ENCODE measurements at regions not wholly inside any gene's neighbourhood (a gene's known extent, or its start where the extent isn't known, plus 50 kb on each side); places are given as distances from the start of the nearest gene placed in this dataset.

GRCh38 chr1:212221801-212222200 lies 63.4 kb upstream of the PPP2R5A start:
- DNase-seq (ENCODE audit: low spot score), result no peak
- no peak for TF ChIP-seq CTCF (IDR thresholded peaks at IDR 0.05)
- no peak overlapping the region for H3K4me3 ChIP-seq
- H3K27ac ChIP-seq, result no peak overlapping the region

- no peak for TF ChIP-seq CTCF (IDR thresholded peaks at IDR 0.05)
- H3K27ac ChIP-seq, result no peak overlapping the region
These were observed 61.1 kb upstream of the PPP2R5A start for GRCh38 chr1:212224102-212224501.

GRCh38 chr1:212225416-212225815 lies 59.8 kb upstream of the PPP2R5A start:
- no peak for TF ChIP-seq CTCF (IDR thresholded peaks at IDR 0.05)
- Histone ChIP-seq H3K27ac (no peak overlapping the region), H3K4me3 (no peak overlapping the region)
- DNase-seq (ENCODE audit: low spot score), result no peak

More at GRCh38 chr1:212224102-212224501, 61.1 kb upstream of the PPP2R5A start:
- no peak overlapping the region for H3K4me3 ChIP-seq
- DNase-seq (ENCODE audit: low spot score), result no peak

- TF ChIP-seq CTCF (IDR thresholded peaks at IDR 0.05), result no peak
- H3K27ac ChIP-seq, result no peak overlapping the region
These were observed 59.3 kb upstream of the PPP2R5A start for GRCh38 chr1:212225871-212226302.

GRCh38 chr1:212226467-212226866 lies 58.7 kb upstream of the PPP2R5A start:
- Histone ChIP-seq H3K27ac (no peak overlapping the region), H3K4me3 (no peak overlapping the region)
- TF ChIP-seq CTCF (IDR thresholded peaks at IDR 0.05), result no peak
- DNase-seq (ENCODE audit: low spot score), result no peak

More at GRCh38 chr1:212225871-212226302, 59.3 kb upstream of the PPP2R5A start:
- no peak overlapping the region for H3K4me3 ChIP-seq
- no peak for DNase-seq (ENCODE audit: low spot score)

GRCh38 chr1:212228076-212228475 lies 57.1 kb upstream of the PPP2R5A start:
- no peak overlapping the region for H3K27ac ChIP-seq
- no peak for TF ChIP-seq CTCF (IDR thresholded peaks at IDR 0.05)
- no peak overlapping the region for H3K4me3 ChIP-seq
- DNase-seq (ENCODE audit: low spot score), result no peak

GRCh38 chr1:212228591-212229119 lies 56.6 kb upstream of the PPP2R5A start:
- H3K27ac ChIP-seq, result no peak overlapping the region
- H3K4me3 ChIP-seq, result no peak overlapping the region
- no peak for TF ChIP-seq CTCF (IDR thresholded peaks at IDR 0.05)
- no peak for DNase-seq (ENCODE audit: low spot score)

Measured in coronary artery (tissue), 2 donors.